Kidney (tissue), 13 donors: ENCODE measurements at regions not wholly inside any gene's neighbourhood (a gene's known extent, or its start where the extent isn't known, plus 50 kb on each side); places are given as distances from the start of the nearest gene placed in this dataset.

ENCODE experiments used
- DNase-seq, 5 donors: peaks; one replicate each; pipeline ENCODE4 v3.0.0-alpha.2; 2013 to 2020
- FAIRE-seq: peaks from 2 replicates; lab custom pipeline; 2012; peaks lifted over from hg19 to GRCh38; lab: Jason Lieb, UNC
- H3K27ac ChIP-seq, 2 donors: one replicate each; pipeline ENCODE4 v1.7.0; 2013; ENCODE audit warnings: low read depth in 2 of 2, low read length in 2 of 2, inconsistent platforms in 1 of 2
- H3K27me3 ChIP-seq: one replicate; pipeline ENCODE4 v1.7.1; 2013; ENCODE audit warnings: low read length, inconsistent platforms; ENCODE audit not compliant: control insufficient read depth, insufficient read depth
- H3K36me3 ChIP-seq, 3 donors: one replicate each; pipeline versions ENCODE4 v1.7.0 to v1.7.1; 2013; ENCODE audit warnings: low read length in 3 of 3, control low read depth in 1 of 3, inconsistent platforms in 1 of 3; ENCODE audit not compliant: insufficient read depth in 3 of 3, control insufficient read depth in 2 of 3
- H3K4me1 ChIP-seq, 3 donors: one replicate each; pipeline versions ENCODE4 v1.7.0 to v1.7.1; 2013; ENCODE audit warnings: low read length in 3 of 3, inconsistent platforms in 1 of 3, low read depth in 1 of 3; ENCODE audit not compliant: control insufficient read depth in 2 of 3, insufficient read depth in 2 of 3
- H3K4me3 ChIP-seq, 3 donors: one replicate each; pipeline versions ENCODE4 v1.7.0 to v1.8.1; 2013; ENCODE audit warnings: low read length in 3 of 3, control low read depth in 1 of 3, inconsistent platforms in 1 of 3
- H3K9ac ChIP-seq, 3 donors: one replicate each; pipeline versions ENCODE4 v1.7.0 to v1.7.1; 2013; ENCODE audit warnings: low read length in 3 of 3, control low read depth in 1 of 3, inconsistent platforms in 1 of 3
- H3K9me3 ChIP-seq, 3 donors: one replicate each; pipeline versions ENCODE4 v1.7.0 to v1.7.1; 2013; ENCODE audit warnings: low read length in 3 of 3, control low read depth in 1 of 3, inconsistent platforms in 1 of 3; ENCODE audit not compliant: control insufficient read depth in 2 of 3, insufficient read depth in 1 of 3
- intact Hi-C: fragments of 100-400 bp; cut with DNase I; formaldehyde crosslinking; loops from one replicate; pipeline ENCODE4 v1.11.1; 2022
- TF ChIP-seq, protein P1 (sequence below): IDR thresholded peaks from 3 replicates; pipeline ENCODE4 v1.5.1; 2012; ENCODE audit warnings: mild to moderate bottlenecking, moderate library complexity, borderline replicate concordance; ENCODE audit not compliant: insufficient read depth; ENCODE audit errors: extremely low read depth
- donor health status: control.
- donor health status: control.
- donor health status: control.
- donor health status: control.
- donor health status: control.
- donor health status: DM: yes; HTN: yes; CAD: no.
- donor health status: Normal renal cell carcinoma (clear cell type).

GRCh38 chr9:108191065-108191464 lies 664.7 kb downstream of the ACTL7B start:
- intact Hi-C loops = no loop called here
- Histone ChIP-seq H3K9me3 (no peaks in the 10 kb centered on the region), H3K27ac (no peak overlapping the region), H3K9ac (no peak overlapping the region), H3K27me3 (no peaks in the 10 kb centered on the region), H3K36me3 (no peaks in the 10 kb centered on the region), H3K4me1 (no peaks in the 10 kb centered on the region), H3K4me3 (no peak overlapping the region)
- TF ChIP-seq, protein P1, sequence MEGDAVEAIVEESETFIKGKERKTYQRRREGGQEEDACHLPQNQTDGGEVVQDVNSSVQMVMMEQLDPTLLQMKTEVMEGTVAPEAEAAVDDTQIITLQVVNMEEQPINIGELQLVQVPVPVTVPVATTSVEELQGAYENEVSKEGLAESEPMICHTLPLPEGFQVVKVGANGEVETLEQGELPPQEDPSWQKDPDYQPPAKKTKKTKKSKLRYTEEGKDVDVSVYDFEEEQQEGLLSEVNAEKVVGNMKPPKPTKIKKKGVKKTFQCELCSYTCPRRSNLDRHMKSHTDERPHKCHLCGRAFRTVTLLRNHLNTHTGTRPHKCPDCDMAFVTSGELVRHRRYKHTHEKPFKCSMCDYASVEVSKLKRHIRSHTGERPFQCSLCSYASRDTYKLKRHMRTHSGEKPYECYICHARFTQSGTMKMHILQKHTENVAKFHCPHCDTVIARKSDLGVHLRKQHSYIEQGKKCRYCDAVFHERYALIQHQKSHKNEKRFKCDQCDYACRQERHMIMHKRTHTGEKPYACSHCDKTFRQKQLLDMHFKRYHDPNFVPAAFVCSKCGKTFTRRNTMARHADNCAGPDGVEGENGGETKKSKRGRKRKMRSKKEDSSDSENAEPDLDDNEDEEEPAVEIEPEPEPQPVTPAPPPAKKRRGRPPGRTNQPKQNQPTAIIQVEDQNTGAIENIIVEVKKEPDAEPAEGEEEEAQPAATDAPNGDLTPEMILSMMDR = no peak
- FAIRE-seq (no peak), DNase-seq (no peak)

GRCh38 chr9:108188976-108189375 lies 666.8 kb downstream of the ACTL7B start:
- no peak overlapping the region for H3K4me3 ChIP-seq
- H3K36me3 ChIP-seq = no peaks in the 10 kb centered on the region
- intact Hi-C loops = no loop called here
- H3K27ac ChIP-seq = no peak overlapping the region
- TF ChIP-seq, protein P1 = no peak
- no peaks in the 10 kb centered on the region for H3K4me1 ChIP-seq
- no peak for FAIRE-seq
- no peak overlapping the region for H3K9ac ChIP-seq
- no peak for DNase-seq
- H3K27me3 ChIP-seq = no peaks in the 10 kb centered on the region
- no peaks in the 10 kb centered on the region for H3K9me3 ChIP-seq

GRCh38 chr9:108188482-108188881 lies 667.3 kb downstream of the ACTL7B start:
- Histone ChIP-seq H3K4me3 (no peak overlapping the region), H3K27me3 (no peaks in the 10 kb centered on the region), H3K4me1 (no peaks in the 10 kb centered on the region), H3K36me3 (no peaks in the 10 kb centered on the region), H3K27ac (no peak overlapping the region), H3K9me3 (no peaks in the 10 kb centered on the region), H3K9ac (no peak overlapping the region)
- TF ChIP-seq, protein P1 = no peak
- FAIRE-seq = no peak
- intact Hi-C loops = no loop called here
- DNase-seq = no peak
